ENCODE measurements at regions not wholly inside any gene's neighbourhood (a gene's known extent, or its start where the extent isn't known, plus 50 kb on each side); places are given as distances from the start of the nearest gene placed in this dataset.

DNA sequence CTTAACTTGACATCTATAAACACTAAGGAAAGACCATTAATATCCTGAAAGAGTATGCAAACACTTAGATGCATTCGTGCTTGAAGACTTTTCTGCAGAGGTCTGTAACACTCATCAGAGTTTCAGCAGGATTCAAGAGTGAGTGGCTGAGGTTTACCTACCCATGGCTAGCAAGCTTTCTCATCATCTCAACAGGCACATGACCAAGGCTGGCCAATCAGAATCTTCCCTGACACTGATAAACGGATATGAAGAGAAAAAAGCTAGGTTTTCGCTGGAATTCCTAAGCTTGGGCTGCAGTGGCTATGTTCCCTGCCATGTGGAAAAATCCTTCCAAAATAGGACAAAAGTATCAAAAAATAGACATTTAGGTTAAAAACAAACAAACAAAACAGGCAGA lies 162.1 kb upstream of the USP15 start:
- TF ChIP-seq, protein P1, sequence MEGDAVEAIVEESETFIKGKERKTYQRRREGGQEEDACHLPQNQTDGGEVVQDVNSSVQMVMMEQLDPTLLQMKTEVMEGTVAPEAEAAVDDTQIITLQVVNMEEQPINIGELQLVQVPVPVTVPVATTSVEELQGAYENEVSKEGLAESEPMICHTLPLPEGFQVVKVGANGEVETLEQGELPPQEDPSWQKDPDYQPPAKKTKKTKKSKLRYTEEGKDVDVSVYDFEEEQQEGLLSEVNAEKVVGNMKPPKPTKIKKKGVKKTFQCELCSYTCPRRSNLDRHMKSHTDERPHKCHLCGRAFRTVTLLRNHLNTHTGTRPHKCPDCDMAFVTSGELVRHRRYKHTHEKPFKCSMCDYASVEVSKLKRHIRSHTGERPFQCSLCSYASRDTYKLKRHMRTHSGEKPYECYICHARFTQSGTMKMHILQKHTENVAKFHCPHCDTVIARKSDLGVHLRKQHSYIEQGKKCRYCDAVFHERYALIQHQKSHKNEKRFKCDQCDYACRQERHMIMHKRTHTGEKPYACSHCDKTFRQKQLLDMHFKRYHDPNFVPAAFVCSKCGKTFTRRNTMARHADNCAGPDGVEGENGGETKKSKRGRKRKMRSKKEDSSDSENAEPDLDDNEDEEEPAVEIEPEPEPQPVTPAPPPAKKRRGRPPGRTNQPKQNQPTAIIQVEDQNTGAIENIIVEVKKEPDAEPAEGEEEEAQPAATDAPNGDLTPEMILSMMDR (conservative IDR thresholded peaks at IDR 0.05 in 1 of 2, IDR thresholded peaks at IDR 0.05 in 1 of 2; ENCODE audit: low read depth in 1 of 2, low read length in 2 of 2) = no peak
- no peak for TF ChIP-seq EZH2 (IDR thresholded peaks at IDR 0.05; ENCODE audit: low read length, missing control alignments)

Measured in fibroblast of lung (primary cell).